ENCODE measurements at regions not wholly inside any gene's neighbourhood (a gene's known extent, or its start where the extent isn't known, plus 50 kb on each side); places are given as distances from the start of the nearest gene placed in this dataset.

GRCh38 chr12:114240288-114240687 lies 165.7 kb downstream of the TBX5 start:
- no peak for TF ChIP-seq CTCF (IDR thresholded peaks at IDR 0.05)
- no peaks in the 10 kb centered on the region for H3K9me3 ChIP-seq
- H3K27ac ChIP-seq, result no peak overlapping the region
- DNase-seq, result no peak
- H3K4me3 ChIP-seq, result no peak overlapping the region
- no peaks in the 10 kb centered on the region for H3K36me3 ChIP-seq
- peaks cover 0 to 4% (median 0%) of the 10 kb centered on the region in 4 donors for H3K4me1 ChIP-seq
- H3K27me3 ChIP-seq, result peaks cover 0 to 20% of the 10 kb centered on the region in 2 donors
- intact Hi-C loops (cut with DNase I; ENCODE audit: low total_unique reads), result no loop called here

GRCh38 chr12:114238808-114239207 lies 167.1 kb downstream of the TBX5 start:
- Histone ChIP-seq H3K36me3 (no peaks in the 10 kb centered on the region), H3K27ac (no peak overlapping the region), H3K4me3 (no peak overlapping the region), H3K9me3 (no peaks in the 10 kb centered on the region), H3K27me3 (peaks cover 0 to 12% of the 10 kb centered on the region in 2 donors), H3K4me1 (peaks cover 0 to 4% (median 0%) of the 10 kb centered on the region in 4 donors)
- intact Hi-C loops (cut with DNase I; ENCODE audit: low total_unique reads), result no loop called here
- no peak for DNase-seq
- no peak for TF ChIP-seq CTCF (IDR thresholded peaks at IDR 0.05)

- DNase-seq, result no peak
- no peaks in the 10 kb centered on the region for H3K9me3 ChIP-seq
- no peak for TF ChIP-seq CTCF (IDR thresholded peaks at IDR 0.05)
- peaks cover 0 to 9% of the 10 kb centered on the region in 2 donors for H3K27me3 ChIP-seq
- H3K36me3 ChIP-seq, result no peaks in the 10 kb centered on the region
- intact Hi-C loops (cut with DNase I; ENCODE audit: low total_unique reads), result no loop called here
- no peak overlapping the region for H3K4me3 ChIP-seq
- peaks cover 0 to 4% (median 0%) of the 10 kb centered on the region in 4 donors for H3K4me1 ChIP-seq
- H3K27ac ChIP-seq, result no peak overlapping the region
Measured at GRCh38 chr12:114237230-114237629, 168.7 kb downstream of the TBX5 start.

- Histone ChIP-seq H3K4me1 (no peaks in the 10 kb centered on the region), H3K27me3 (peaks cover 0 to 2% of the 10 kb centered on the region in 2 donors), H3K27ac (no peak overlapping the region), H3K36me3 (no peaks in the 10 kb centered on the region), H3K9me3 (peaks cover 0 to 6% (median 0%) of the 10 kb centered on the region in 3 donors), H3K4me3 (no peak overlapping the region)
- no peak for DNase-seq
- intact Hi-C loops (cut with DNase I; ENCODE audit: low total_unique reads), result no loop called here
- no peak for TF ChIP-seq CTCF (IDR thresholded peaks at IDR 0.05)
Measured at GRCh38 chr12:114232187-114232586, 173.8 kb downstream of the TBX5 start.

- no peak overlapping the region for H3K27ac ChIP-seq
- H3K36me3 ChIP-seq, result no peaks in the 10 kb centered on the region
- TF ChIP-seq CTCF (IDR thresholded peaks at IDR 0.05), result no peak
- intact Hi-C loops (cut with DNase I; ENCODE audit: low total_unique reads), result no loop called here
- H3K27me3 ChIP-seq, result peaks cover 0 to 13% of the 10 kb centered on the region in 2 donors
- H3K4me1 ChIP-seq, result no peaks in the 10 kb centered on the region
- no peak for DNase-seq
- peaks cover 0 to 6% (median 0%) of the 10 kb centered on the region in 3 donors for H3K9me3 ChIP-seq
- H3K4me3 ChIP-seq, result no peak overlapping the region
Measured at GRCh38 chr12:114229150-114229549, 176.8 kb downstream of the TBX5 start.

Measured in tibial artery (tissue), 4 donors.